ENCODE measurements at regions not wholly inside any gene's neighbourhood (a gene's known extent, or its start where the extent isn't known, plus 50 kb on each side); places are given as distances from the start of the nearest gene placed in this dataset.
"Not testable (repeated sequence)": the region's sequence is repeated elsewhere in the genome, so short reads cannot be mapped to it uniquely, and the experiment has no call there.

- no peak for TF ChIP-seq CTCF (IDR thresholded peaks at IDR 0.05)
- DNase-seq, result no peak
- H3K27ac ChIP-seq, result no peak overlapping the region
- no peaks in the 10 kb centered on the region for H3K4me1 ChIP-seq
- H3K36me3 ChIP-seq, result no peaks in the 10 kb centered on the region
- H3K27me3 ChIP-seq, result no peaks in the 10 kb centered on the region
- H3K9me3 ChIP-seq, result no peaks in the 10 kb centered on the region
- no peak overlapping the region for H3K9ac ChIP-seq (ENCODE audit: low read depth in 2 of 2, low read length in 2 of 2)
- H3K4me3 ChIP-seq, result no peak overlapping the region
- intact Hi-C loops (cut with DNase I), result no loop called here
Observed at GRCh38 chr2:48085888-48086287, 179.6 kb upstream of the FBXO11 start.

- no peak overlapping the region for H3K27ac ChIP-seq
- no peak for DNase-seq
- H3K4me1 ChIP-seq, result no peaks in the 10 kb centered on the region
- H3K27me3 ChIP-seq, result no peaks in the 10 kb centered on the region
- H3K9me3 ChIP-seq, result no peaks in the 10 kb centered on the region
- no peaks in the 10 kb centered on the region for H3K36me3 ChIP-seq
- H3K4me3 ChIP-seq, result no peak overlapping the region
- H3K9ac ChIP-seq (ENCODE audit: low read depth in 2 of 2, low read length in 2 of 2), result no peak overlapping the region
- intact Hi-C loops (cut with DNase I), result no loop called here
- TF ChIP-seq CTCF (IDR thresholded peaks at IDR 0.05), result no peak
Observed at GRCh38 chr2:48088994-48089393, 182.7 kb upstream of the FBXO11 start.

GRCh38 chr2:48089644-48090043 lies 183.3 kb upstream of the FBXO11 start:
- intact Hi-C loops (cut with DNase I), result no loop called here
- TF ChIP-seq CTCF (IDR thresholded peaks at IDR 0.05), result no peak
- Histone ChIP-seq H3K4me3 (no peak overlapping the region), H3K4me1 (no peaks in the 10 kb centered on the region), H3K27me3 (no peaks in the 10 kb centered on the region), H3K9me3 (no peaks in the 10 kb centered on the region), H3K36me3 (no peaks in the 10 kb centered on the region), H3K9ac (ENCODE audit: low read depth in 2 of 2, low read length in 2 of 2) (no peak overlapping the region), H3K27ac (no peak overlapping the region)
- no peak for DNase-seq

GRCh38 chr2:48092846-48093803 lies 186.8 kb upstream of the FBXO11 start:
- no peak overlapping the region for H3K9ac ChIP-seq (ENCODE audit: low read depth in 2 of 2, low read length in 2 of 2)
- no peaks in the 10 kb centered on the region for H3K9me3 ChIP-seq
- H3K4me3 ChIP-seq, result no peak overlapping the region
- DNase-seq, result no peak
- no peaks in the 10 kb centered on the region for H3K27me3 ChIP-seq
- no peaks in the 10 kb centered on the region for H3K36me3 ChIP-seq
- H3K4me1 ChIP-seq, result no peaks in the 10 kb centered on the region
- intact Hi-C loops (cut with DNase I), result no loop called here
- TF ChIP-seq CTCF (IDR thresholded peaks at IDR 0.05), result no peak
- no peak overlapping the region for H3K27ac ChIP-seq

GRCh38 chr2:48096765-48097164 lies 190.5 kb upstream of the FBXO11 start:
- H3K36me3 ChIP-seq; H3K27ac ChIP-seq; DNase-seq; H3K9me3 ChIP-seq; H3K4me1 ChIP-seq; H3K27me3 ChIP-seq; intact Hi-C loops (cut with DNase I); H3K4me3 ChIP-seq; H3K9ac ChIP-seq (ENCODE audit: low read depth in 2 of 2, low read length in 2 of 2): not testable (repeated sequence)

- intact Hi-C loops (cut with DNase I), result no loop called here
Observed at GRCh38 chr2:48098539-48098938, 192.2 kb upstream of the FBXO11 start.

More at GRCh38 chr2:48098539-48098938, 192.2 kb upstream of the FBXO11 start:
- TF ChIP-seq CTCF (IDR thresholded peaks at IDR 0.05), result no peak
- no peaks in the 10 kb centered on the region for H3K27me3 ChIP-seq
- H3K4me3 ChIP-seq, result no peak overlapping the region
- H3K36me3 ChIP-seq, result no peaks in the 10 kb centered on the region
- no peak overlapping the region for H3K9ac ChIP-seq (ENCODE audit: low read depth in 2 of 2, low read length in 2 of 2)
- no peaks in the 10 kb centered on the region for H3K4me1 ChIP-seq
- H3K9me3 ChIP-seq, result no peaks in the 10 kb centered on the region
- H3K27ac ChIP-seq, result no peak overlapping the region
- DNase-seq, result no peak

All from colonic mucosa (tissue), 4 donors.